Hepatocyte (in vitro differentiated cells): ENCODE measurements at regions not wholly inside any gene's neighbourhood (a gene's known extent, or its start where the extent isn't known, plus 50 kb on each side); places are given as distances from the start of the nearest gene placed in this dataset.

Experiments used
- DNase-seq: peaks from one replicate; pipeline ENCODE4 v3.0.0-alpha.2; 2016; ENCODE audit warnings: low spot score
- H2AFZ ChIP-seq: fragments of 200-600 bp; sonication (generic); 2 replicates; pipeline ENCODE4 v1.6.0; 2016; ENCODE audit warnings: antibody characterized with exemption, mild to moderate bottlenecking
- H3K27ac ChIP-seq: fragments of 200-600 bp; sonication (generic); 2 replicates; pipeline ENCODE4 v1.5.1; 2016; ENCODE audit warnings: mild to moderate bottlenecking
- H3K27me3 ChIP-seq: fragments of 200-600 bp; sonication (generic); 2 replicates; pipeline ENCODE4 v1.6.1; 2016
- H3K36me3 ChIP-seq: fragments of 200-600 bp; sonication (generic); replicated peaks from 2 replicates; pipeline ENCODE4 v1.5.1; 2016; ENCODE audit warnings: low read depth; ENCODE audit not compliant: insufficient read depth
- H3K4me1 ChIP-seq: fragments of 200-600 bp; sonication (generic); 2 replicates; pipeline ENCODE4 v1.5.1; 2016; ENCODE audit warnings: mild to moderate bottlenecking, moderate library complexity; ENCODE audit not compliant: insufficient read depth
- H3K4me2 ChIP-seq: fragments of 200-600 bp; sonication (generic); 2 replicates; pipeline ENCODE4 v1.6.0; 2016
- H3K4me3 ChIP-seq: fragments of 200-600 bp; sonication (generic); 2 replicates; pipeline ENCODE4 v1.5.1; 2016; ENCODE audit warnings: mild to moderate bottlenecking
- H3K79me2 ChIP-seq: fragments of 200-600 bp; sonication (generic); 2 replicates; pipeline ENCODE4 v1.6.0; 2017; ENCODE audit warnings: mild to moderate bottlenecking
- H3K9me2 ChIP-seq: fragments of 200-600 bp; sonication (generic); replicated peaks from 2 replicates; pipeline ENCODE4 v1.6.0; 2017; ENCODE audit warnings: mild to moderate bottlenecking; ENCODE audit not compliant: insufficient read depth
- H3K9me3 ChIP-seq: fragments of 200-600 bp; sonication (generic); 2 replicates; pipeline ENCODE4 v1.5.1; 2016; ENCODE audit warnings: low read depth, mild to moderate bottlenecking
- H4K20me1 ChIP-seq: fragments of 200-600 bp; sonication (generic); 2 replicates; pipeline ENCODE4 v1.6.0; 2016; ENCODE audit warnings: mild to moderate bottlenecking; ENCODE audit not compliant: insufficient read depth, poor library complexity, severe bottlenecking
- EZH2 ChIP-seq: fragments of 200-600 bp; sonication (generic); IDR thresholded peaks from 2 replicates; pipeline ENCODE4 v1.6.1; 2016; ENCODE audit warnings: antibody characterized with exemption, mild to moderate bottlenecking, borderline replicate concordance
- EZH2phosphoT487 ChIP-seq: fragments of 200-600 bp; sonication (generic); IDR thresholded peaks from one replicate; pipeline ENCODE4 v1.6.1; 2018; ENCODE audit warnings: antibody characterized with exemption, mild to moderate bottlenecking, low read depth, moderate library complexity; ENCODE audit not compliant: unreplicated experiment, severe bottlenecking
- whole genome bisulfite sequencing: methylation state at CpG from one replicate; pipeline ENCODE4 v1.1.6; 2016; ENCODE audit warnings: low lambda C conversion rate; ENCODE audit errors: missing lambda C conversion rate; 5-methylcytosine and 5-hydroxymethylcytosine counted together
- TF ChIP-seq, protein P1 (sequence below): fragments of 200-600 bp; sonication (generic); IDR thresholded peaks from 2 replicates; pipeline ENCODE4 v1.5.1; 2016; ENCODE audit warnings: antibody characterized with exemption, mild to moderate bottlenecking; ENCODE audit not compliant: poor library complexity

DNA sequence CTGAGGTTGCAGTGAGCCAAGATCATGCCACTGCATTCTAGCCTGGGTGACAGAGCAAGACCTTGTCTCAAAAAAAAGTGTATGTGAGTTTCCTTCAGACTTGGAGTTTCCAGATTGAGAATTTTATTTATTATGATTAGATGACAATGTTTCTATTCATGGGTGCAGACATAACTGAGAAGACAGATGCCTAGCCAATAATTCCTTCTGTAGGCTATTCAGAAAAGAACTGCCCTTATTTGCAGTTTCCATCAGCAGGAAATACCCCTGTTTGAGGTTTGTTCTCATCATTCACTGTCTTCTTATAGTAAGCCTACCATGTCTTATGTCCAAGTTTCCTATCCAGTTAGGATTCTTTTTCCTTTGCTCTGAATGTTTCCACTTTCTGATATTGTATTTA, 269.0 kb downstream of the KTN1 start:
- no peak for DNase-seq
- H3K4me3 ChIP-seq: no peak overlapping the region

DNA sequence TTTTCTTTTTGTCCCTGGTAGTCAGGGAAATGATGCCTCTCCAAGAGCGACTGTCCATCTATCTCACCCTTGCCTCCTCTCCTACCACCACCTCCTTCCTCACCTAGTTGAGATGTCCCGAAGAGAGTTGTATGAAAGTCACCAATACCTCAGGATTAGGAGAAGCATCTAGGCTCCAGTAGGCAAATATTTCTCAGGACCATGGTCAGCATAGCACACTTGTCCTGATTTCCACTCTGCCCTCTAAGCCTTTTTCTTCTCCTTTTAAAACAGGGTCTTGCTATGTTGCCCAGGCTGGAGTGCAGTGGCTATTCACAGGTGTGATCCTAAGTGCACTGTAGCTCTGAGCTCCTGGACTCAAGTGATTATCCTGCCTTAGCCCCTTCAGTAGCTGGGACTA, 268.4 kb upstream of the PELI2 start:
- H3K4me2 ChIP-seq: no peak overlapping the region
- no peaks in the 10 kb centered on the region for H3K9me3 ChIP-seq
- no peaks in the 10 kb centered on the region for H3K9me2 ChIP-seq
- H3K4me1 ChIP-seq: no peaks in the 10 kb centered on the region
- H4K20me1 ChIP-seq: no peaks in the 10 kb centered on the region
- TF ChIP-seq, protein P1, sequence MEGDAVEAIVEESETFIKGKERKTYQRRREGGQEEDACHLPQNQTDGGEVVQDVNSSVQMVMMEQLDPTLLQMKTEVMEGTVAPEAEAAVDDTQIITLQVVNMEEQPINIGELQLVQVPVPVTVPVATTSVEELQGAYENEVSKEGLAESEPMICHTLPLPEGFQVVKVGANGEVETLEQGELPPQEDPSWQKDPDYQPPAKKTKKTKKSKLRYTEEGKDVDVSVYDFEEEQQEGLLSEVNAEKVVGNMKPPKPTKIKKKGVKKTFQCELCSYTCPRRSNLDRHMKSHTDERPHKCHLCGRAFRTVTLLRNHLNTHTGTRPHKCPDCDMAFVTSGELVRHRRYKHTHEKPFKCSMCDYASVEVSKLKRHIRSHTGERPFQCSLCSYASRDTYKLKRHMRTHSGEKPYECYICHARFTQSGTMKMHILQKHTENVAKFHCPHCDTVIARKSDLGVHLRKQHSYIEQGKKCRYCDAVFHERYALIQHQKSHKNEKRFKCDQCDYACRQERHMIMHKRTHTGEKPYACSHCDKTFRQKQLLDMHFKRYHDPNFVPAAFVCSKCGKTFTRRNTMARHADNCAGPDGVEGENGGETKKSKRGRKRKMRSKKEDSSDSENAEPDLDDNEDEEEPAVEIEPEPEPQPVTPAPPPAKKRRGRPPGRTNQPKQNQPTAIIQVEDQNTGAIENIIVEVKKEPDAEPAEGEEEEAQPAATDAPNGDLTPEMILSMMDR: no peak
- TF ChIP-seq EZH2phosphoT487 (no peak), EZH2 (no peak)
- H3K4me3 ChIP-seq: no peak overlapping the region
- WGBS: 96% methylated on average over 2 of the region's 2 CpGs
- DNase-seq: no peak
- H3K27ac ChIP-seq: no peak overlapping the region
- H3K27me3 ChIP-seq: no peaks in the 10 kb centered on the region
- H3K79me2 ChIP-seq: no peaks in the 10 kb centered on the region
- no peaks in the 10 kb centered on the region for H3K36me3 ChIP-seq
- no peak overlapping the region for H2AFZ ChIP-seq

More for the DNA sequence above, 269.0 kb downstream of the KTN1 start:
- H3K27me3 ChIP-seq: no peaks in the 10 kb centered on the region
- no peaks in the 10 kb centered on the region for H4K20me1 ChIP-seq
- H3K9me2 ChIP-seq: no peaks in the 10 kb centered on the region
- H3K9me3 ChIP-seq: no peaks in the 10 kb centered on the region
- H3K4me2 ChIP-seq: no peak overlapping the region
- H2AFZ ChIP-seq: no peak overlapping the region
- H3K79me2 ChIP-seq: no peaks in the 10 kb centered on the region
- TF ChIP-seq EZH2 (no peak), EZH2phosphoT487 (no peak)
- TF ChIP-seq, protein P1: no peak
- no peak overlapping the region for H3K27ac ChIP-seq
- H3K4me1 ChIP-seq: no peaks in the 10 kb centered on the region
- no peaks in the 10 kb centered on the region for H3K36me3 ChIP-seq

DNA sequence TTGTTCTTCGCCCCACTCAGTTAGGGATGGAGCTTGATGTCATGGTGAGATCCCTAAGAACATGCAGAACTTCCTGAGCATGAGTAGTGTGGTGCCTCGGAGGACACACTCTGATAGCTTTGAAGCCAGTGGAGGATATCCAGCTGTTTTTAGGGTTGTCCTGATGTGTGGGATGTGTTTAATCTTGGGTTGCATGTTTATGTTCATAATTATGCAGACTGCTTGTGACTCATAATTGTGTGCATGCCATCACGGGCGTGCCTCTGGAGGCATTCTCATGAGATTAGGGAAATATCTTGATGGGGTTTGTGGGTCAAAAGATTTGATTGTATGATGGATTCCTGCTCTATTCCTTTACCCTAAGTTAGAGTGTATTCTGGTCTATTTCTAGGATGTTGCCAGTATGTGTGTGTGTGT, 267.4 kb upstream of the PELI2 start:
- H4K20me1 ChIP-seq: no peaks in the 10 kb centered on the region
- no peaks in the 10 kb centered on the region for H3K9me2 ChIP-seq
- DNase-seq: no peak
- TF ChIP-seq EZH2 (no peak), EZH2phosphoT487 (no peak)
- TF ChIP-seq, protein P1: no peak
- no peaks in the 10 kb centered on the region for H3K79me2 ChIP-seq
- no peaks in the 10 kb centered on the region for H3K36me3 ChIP-seq
- H3K27me3 ChIP-seq: no peaks in the 10 kb centered on the region
- H3K4me3 ChIP-seq: no peak overlapping the region
- no peak overlapping the region for H2AFZ ChIP-seq
- no peak overlapping the region for H3K27ac ChIP-seq
- no peaks in the 10 kb centered on the region for H3K4me1 ChIP-seq
- WGBS: 72% methylated on average over 4 of the region's 4 CpGs
- H3K9me3 ChIP-seq: no peaks in the 10 kb centered on the region
- H3K4me2 ChIP-seq: no peak overlapping the region

DNA sequence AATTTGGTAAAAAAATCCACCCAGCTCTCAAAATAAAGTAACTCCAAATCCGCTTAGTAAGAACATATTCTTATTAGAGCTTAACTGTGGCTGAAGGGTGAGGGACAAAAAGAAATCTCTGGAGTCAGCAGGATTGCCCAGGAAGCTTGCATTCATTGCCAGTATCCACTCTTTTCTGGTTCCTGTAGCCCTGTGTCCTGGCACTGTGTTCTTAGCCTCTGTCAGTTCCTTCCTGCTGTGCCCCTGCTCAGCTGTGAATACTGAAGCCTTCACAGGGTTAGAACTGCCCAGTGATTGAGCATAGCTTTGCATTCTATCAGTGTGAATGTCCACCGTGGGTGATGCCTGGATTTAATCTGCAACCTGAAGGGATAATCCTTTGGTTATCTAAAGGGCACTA, 266.9 kb upstream of the PELI2 start:
- WGBS: 63% methylated on average over 2 of the region's 2 CpGs
- H3K4me2 ChIP-seq: no peak overlapping the region
- H3K9me2 ChIP-seq: no peaks in the 10 kb centered on the region

More for the DNA sequence above, 266.9 kb upstream of the PELI2 start:
- Histone ChIP-seq H3K79me2 (no peaks in the 10 kb centered on the region), H3K9me3 (no peaks in the 10 kb centered on the region), H4K20me1 (no peaks in the 10 kb centered on the region), H3K4me1 (no peaks in the 10 kb centered on the region), H3K27ac (no peak overlapping the region), H3K36me3 (no peaks in the 10 kb centered on the region), H2AFZ (no peak overlapping the region), H3K4me3 (no peak overlapping the region), H3K27me3 (no peaks in the 10 kb centered on the region)
- DNase-seq: no peak
- TF ChIP-seq EZH2phosphoT487: no peak
- TF ChIP-seq, protein P1: no peak
- no peak for TF ChIP-seq EZH2
